ENCODE measurements at regions not wholly inside any gene's neighbourhood (a gene's known extent, or its start where the extent isn't known, plus 50 kb on each side); places are given as distances from the start of the nearest gene placed in this dataset.

DNA sequence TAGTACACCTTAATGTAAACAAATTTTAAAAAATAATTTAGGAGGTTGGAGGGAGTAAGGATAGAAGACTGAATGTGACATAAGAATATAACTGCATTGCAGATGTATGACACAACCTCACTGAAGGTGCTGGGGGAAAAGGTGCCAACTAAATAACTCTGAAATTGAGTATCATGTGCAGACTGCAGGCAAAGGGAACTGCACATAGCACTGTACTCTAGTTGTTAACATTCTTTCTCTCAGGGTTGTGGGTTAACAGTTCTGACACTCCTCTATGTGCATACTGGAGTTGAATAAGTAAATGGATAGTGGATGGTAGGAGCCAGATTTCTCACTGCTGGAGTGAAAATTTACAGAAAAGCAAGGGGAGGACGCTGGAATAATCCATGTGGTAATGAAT lies 451.9 kb upstream of the CDH4 start:
- no peak for DNase-seq (ENCODE audit: low spot score)
- intact Hi-C loops (cut with DNase I) = no loop called here

DNA sequence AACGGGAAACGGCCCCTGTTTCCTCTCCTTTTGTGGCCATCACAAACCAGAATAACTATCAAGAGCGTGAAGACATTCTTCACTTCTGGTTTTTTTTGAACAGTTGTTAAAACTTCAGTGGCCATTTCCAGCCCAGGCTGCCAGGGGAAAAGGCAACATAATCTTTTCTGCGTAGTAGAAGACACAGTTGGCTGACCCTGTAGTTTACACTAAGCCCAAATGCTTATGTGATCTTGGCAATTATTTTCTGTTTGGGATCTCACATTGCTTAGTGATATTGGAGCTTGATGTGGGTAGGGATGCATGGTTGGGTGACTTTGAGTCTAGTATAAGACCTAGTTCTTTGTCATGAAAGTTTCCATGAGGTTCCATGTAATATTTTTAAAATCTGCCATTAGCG lies 449.4 kb upstream of the CDH4 start:
- intact Hi-C loops (cut with DNase I) = no loop called here
- no peak for DNase-seq (ENCODE audit: low spot score)

DNA sequence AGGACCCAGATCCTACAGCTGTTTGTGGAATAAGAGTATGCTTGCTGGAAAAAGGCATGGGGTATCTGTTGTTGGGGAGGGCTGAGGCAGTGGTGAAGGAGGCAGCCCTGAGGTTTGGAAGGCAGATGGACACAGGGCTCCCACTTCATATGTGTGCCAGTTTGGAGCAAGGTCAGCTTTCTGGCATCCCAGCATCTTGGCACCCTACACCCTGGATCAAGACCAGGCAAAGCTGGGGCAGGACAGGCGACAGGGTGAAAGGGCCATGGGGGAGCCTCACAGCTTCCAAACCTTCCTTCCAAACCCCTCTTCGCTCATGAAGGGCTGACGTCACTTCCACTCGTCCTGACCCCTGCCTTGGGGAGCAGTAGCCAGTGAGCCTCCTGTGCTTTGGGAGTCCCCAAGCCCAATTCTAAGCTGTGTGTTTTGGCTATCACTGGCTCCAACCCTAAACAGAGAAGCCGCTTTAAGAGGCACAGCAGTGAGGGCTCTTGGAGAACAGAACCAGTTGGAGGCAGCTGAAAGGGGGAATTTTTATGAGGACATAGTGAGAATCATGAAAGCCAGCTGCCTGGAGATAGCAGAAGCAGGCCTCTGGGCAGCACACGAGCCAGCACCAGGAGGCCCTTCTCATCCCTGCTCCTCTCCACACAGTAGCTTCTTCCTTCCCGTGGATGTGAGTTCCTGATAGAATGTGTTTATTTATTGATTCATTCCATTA lies 448.6 kb upstream of the CDH4 start:
- intact Hi-C loops (cut with DNase I) = no loop called here
- DNase-seq (ENCODE audit: low spot score) = no peak

DNA sequence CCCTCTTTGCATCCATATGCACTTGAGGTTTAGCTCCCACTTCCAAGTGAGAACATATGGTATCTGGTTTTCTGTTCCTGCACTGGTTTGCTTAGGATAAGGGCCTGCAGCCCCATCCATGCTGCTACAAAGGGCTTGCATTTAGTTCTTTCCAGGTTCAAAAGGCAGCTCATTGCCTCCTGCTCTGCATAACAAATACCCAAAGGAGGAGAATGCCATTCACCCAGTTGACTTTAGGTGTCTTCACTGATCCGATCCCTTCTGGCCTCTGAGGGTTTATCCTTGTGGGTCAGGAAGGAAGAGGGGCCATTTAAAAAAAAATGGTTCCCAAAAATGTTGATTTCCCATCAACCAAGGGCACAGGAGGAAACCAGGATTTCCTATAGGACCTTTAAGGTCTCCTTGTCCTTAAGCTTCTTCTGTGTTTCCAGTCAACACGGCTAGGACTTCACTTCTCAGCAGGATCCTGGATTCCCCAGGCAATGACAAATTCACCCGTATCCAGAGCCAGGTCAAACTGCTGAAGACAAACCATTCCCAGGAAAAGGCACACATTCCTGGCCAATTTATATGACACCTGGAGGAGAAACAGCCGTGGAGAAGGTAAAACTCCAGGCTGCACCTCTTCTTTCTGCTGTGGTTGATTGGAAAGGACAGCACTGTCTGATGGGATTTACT lies 447.7 kb upstream of the CDH4 start:
- intact Hi-C loops (cut with DNase I) = no loop called here

DNA sequence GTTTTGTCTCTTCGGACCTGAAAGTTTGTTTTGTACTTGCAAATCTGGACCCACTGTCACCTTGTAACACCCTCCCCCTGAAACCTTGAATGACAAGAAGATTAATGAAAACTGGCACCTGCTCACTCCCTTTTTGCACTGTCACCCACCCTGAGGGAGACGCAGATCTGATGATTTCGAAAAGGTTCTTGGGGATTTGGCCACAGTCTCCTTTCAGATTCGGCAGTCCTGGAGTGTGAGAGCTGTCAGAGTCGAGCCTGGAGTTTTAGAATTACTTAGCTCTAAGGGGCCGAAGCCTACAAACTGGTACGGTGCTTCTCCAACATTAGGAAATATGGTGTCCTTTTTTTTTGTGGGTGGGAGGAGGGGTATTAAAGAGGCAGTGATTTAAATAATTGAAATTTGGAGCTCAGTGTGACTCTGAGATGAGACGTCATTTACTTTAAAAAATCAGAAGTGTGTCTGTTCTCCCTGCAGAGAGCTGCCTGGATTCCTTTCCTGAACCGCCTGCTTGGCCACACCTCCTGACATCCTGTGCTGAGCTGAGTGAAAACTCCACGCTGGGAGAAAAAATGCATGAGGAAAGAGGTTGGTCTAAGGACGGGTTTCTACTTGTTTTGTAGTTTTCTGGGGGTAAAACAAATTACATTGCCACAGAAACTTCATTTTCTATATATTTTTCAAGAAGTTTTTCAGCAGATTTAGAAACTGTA lies 447.0 kb upstream of the CDH4 start:
- intact Hi-C loops (cut with DNase I) = no loop called here
- DNase-seq (ENCODE audit: low spot score) = no peak

More for the DNA sequence above, 447.7 kb upstream of the CDH4 start:
- no peak for DNase-seq (ENCODE audit: low spot score)

DNA sequence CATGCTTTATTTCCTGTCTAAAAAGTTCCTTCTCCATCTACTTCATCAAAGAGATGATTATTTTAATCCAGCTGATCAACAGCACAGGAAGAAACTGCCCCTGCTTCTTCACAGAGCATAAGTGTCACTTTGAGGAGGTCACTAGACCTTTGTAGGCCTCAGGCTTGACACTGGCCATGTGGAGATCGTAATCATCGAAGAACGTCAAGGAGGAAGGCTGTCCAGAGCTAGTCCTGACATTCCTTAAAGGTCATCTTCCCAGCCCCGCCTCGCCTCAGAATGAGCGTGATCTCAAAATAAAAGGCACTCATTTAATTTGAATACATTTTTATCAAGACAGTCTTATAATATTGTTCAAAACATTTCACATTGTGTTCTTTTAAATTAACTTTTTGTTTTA lies 445.7 kb upstream of the CDH4 start:
- intact Hi-C loops (cut with DNase I) = no loop called here
- no peak for DNase-seq (ENCODE audit: low spot score)

DNA sequence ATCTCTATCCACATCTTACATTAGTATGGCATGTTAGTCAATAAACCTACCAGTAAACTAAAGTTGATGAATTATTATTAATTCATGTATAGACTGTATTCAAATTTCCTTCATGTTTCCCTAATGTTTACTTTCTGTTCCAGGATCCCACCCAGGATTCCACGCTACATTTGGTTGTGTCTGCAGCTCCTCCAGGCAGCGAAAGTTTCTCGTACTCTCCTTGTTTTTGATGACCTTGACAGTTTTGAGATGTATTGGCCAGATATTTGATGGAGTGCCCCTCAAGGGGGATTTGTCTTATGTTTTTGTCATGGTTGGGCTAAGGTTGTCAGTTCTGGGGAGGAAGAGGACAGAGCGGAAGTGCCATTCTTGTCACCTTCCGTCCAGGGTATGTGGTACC lies 445.2 kb upstream of the CDH4 start:
- intact Hi-C loops (cut with DNase I) = no loop called here
- DNase-seq (ENCODE audit: low spot score) = no peak

DNA sequence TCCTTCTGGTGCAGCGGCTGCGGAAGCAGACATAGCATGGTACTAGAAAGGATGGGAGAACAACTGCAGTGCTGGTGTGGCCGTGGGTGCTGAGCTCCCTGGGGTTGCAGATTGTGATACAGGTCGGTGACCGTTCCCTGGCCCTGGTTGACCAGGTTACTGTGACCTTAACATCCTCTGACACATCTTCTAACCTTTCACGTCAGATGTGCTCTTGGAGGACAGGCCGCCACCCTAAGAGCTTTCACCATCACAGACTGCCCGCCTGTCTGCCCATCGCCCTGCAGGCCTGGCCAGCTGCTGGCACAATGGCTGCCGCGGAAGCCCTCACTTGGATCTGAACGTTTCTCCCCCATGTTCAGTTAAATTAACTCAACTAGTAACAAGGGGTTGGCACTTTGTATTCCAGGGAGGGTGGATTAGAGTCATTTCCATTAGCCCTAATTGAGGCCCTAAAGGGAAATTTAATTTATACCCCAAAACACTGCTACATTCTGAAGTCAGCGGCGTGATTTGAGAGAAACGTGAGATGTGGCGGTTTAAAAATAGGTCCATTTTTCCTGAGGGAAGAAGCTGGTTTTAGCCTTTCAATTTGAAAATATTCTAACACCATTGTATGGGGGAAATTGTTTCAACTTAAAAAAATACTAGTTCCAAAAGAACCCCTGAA lies 443.9 kb upstream of the CDH4 start:
- DNase-seq (ENCODE audit: low spot score) = no peak
- intact Hi-C loops (cut with DNase I) = no loop called here

DNA sequence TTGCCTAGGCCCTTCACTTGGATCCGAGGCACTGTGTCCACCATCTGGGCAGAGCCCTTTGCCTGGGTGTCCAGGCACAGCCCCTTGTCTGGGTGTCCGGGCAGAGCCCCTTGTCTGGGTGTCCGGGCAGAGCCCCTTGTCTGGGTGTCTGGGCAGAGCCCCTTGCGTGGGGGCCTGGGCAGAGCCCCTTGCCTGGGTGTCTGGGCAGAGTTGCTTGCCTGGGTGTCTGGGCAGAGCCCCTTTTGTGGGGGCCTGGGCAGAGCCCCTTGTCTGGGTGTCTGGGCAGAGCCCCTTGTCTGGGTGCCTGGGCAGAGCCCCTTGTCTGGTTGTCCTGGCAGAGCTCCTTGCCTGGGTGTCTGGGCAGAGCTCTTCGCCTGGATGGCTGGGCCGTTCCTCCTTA lies 443.4 kb upstream of the CDH4 start:
- intact Hi-C loops (cut with DNase I) = no loop called here
- DNase-seq (ENCODE audit: low spot score) = no peak

DNA sequence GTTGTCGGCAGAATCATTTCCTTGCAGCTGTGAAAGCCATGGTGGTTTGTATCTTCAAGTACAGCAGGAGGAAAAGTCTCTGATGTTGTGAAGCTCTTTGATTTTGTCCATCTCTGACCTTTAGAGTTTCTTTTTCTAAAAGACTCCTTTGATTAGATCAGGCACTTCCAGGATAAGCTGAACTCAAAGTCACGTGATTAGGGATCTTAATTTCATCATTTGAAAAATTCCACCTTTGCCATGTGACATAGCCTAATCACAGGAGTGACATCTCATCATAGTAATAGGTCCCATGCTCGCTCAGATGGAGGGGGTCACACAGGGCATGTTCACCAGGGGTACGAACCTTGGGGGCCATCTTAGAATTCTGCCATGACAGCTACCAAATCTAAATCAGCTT lies 441.5 kb upstream of the CDH4 start:
- intact Hi-C loops (cut with DNase I) = no loop called here
- no peak for DNase-seq (ENCODE audit: low spot score)

DNA sequence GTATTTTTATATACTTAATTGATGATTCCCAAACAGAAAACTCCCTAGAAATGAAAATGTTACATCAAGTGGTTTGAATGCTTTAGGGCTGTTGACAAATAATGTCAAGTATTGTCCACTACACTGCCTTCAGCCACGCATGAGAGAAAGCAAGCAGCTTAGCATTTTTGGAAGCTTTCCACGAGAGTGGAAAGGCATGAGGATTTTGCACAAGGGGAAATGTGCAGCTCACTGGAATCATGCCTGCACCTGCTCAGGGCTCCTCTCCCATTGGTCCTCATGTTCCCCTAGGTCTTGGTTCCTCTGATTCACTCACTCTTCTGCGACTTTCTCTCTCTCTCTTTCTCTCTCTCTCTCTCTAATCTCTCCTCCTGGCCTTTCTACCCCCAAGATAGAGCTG lies 439.5 kb upstream of the CDH4 start:
- intact Hi-C loops (cut with DNase I) = no loop called here

DNA sequence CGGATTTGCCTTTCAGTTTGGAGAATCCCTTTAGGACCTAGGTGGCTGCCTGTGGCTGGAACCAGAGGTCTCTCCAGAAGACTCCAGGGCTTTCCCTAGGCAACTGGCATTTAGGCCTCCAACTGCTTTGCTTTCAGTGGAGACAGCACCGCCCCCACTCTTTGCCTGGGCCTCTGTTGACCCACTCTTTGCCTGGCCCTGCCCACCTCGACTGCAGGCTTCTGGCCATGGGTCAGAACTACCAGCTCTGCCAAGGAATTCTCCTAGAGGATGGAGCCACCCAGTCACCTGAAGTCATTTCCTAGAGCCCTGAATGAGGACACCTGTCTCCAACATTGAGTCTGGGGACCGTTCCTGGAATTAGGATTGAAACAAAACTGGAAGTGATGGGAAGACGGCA lies 439.0 kb upstream of the CDH4 start:
- intact Hi-C loops (cut with DNase I) = no loop called here
- DNase-seq (ENCODE audit: low spot score) = no peak

More for the DNA sequence above, 439.5 kb upstream of the CDH4 start:
- no peak for DNase-seq (ENCODE audit: low spot score)

DNA sequence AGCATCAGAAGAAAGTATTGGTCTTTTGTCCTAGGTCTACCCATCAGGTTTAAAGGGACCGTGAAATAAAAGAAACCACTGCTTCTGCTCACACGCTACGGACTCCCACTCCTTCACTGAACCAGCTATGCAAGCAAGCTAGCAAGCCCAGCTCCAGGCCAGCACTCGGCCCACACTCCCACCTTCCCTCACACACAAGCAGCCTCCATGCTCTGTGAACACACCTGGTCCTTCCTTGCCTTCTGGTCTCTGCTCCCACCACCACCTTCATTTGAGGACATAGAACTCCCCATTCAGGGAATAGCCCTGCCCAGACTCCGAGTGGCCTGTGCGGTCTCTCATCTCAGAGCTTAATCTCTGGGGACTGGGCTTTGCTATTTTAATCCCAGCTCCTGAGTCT lies 436.4 kb upstream of the CDH4 start:
- intact Hi-C loops (cut with DNase I) = no loop called here
- no peak for DNase-seq (ENCODE audit: low spot score)

DNA sequence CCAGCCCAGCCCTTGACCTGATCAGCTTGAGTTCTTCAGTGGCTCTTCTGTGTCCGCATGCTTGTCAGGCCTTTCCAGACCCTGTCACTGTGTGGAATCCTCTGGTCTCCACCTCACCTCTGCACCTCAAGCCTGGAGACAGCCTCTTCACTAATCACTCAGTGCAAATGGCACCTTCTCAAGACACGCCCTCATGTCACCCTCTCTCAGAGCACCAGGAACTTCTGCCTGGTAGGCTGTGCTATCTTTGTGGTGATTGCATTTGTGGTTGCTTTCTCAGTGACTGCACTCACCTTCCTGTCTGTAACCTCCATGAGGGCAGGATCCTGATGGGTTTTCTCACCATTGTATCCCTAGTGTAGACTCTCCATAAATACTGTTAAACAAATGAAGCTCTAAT lies 435.2 kb upstream of the CDH4 start:
- no peak for DNase-seq (ENCODE audit: low spot score)
- intact Hi-C loops (cut with DNase I) = no loop called here

DNA sequence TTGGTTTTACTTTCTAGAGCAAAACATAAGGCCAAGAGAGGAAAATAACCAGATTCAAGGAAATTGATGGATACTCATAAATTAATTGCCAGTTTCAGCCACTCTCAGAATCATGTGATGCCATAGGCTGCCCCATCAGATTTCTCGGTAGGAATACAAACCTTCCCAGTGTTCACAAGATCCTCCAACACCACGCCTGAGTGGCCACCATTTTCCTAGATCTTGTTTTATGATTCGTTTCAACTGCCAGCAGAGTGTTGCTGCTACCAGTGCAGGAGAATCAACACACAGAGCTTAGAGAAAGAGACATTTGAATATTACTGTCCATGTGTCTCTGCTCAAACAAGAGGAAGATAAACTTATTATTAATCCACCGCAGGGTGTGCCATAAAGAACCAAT lies 434.2 kb upstream of the CDH4 start:
- DNase-seq (ENCODE audit: low spot score) = no peak
- intact Hi-C loops (cut with DNase I) = no loop called here

DNA sequence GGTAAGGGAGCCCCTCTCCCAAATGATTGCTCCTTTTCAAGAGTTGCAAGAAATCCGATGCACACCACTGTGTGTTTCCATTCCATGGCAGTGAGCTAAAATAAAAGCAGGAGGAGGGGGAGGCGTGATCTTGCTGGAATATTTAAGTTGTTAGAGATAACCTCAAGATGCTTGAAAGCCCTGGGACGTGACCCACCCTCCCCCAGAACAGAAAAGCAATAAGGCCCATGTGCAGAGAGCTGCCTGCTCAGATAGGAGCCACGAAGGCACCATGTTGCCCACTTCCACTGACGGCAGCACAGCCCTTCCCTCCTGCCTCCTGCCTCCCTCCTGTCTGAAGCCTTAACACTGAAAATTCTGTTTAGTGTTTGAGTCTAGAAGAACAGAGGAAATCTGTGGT lies 432.6 kb upstream of the CDH4 start:
- intact Hi-C loops (cut with DNase I) = no loop called here

DNA sequence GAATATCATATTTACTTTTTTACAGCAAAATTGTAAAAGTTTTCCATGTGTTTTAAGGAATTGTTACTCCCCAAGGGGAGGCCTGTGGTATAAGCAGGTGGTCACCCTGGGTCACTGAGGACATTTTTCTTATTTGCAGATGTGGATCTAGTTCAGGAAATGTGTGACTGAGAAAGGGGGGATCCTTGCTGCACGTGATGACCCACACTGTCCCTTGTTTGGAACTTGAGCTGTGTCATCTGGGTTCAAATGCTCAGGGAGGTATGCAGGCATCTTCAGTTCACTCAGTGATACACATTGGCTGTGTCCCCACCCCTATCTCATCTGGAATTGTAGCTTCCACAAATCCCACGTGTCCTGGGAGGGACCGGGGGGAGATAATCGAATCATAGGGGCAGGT lies 431.9 kb upstream of the CDH4 start:
- intact Hi-C loops (cut with DNase I) = no loop called here
- DNase-seq (ENCODE audit: low spot score) = no peak

More for the DNA sequence above, 432.6 kb upstream of the CDH4 start:
- no peak for DNase-seq (ENCODE audit: low spot score)

DNA sequence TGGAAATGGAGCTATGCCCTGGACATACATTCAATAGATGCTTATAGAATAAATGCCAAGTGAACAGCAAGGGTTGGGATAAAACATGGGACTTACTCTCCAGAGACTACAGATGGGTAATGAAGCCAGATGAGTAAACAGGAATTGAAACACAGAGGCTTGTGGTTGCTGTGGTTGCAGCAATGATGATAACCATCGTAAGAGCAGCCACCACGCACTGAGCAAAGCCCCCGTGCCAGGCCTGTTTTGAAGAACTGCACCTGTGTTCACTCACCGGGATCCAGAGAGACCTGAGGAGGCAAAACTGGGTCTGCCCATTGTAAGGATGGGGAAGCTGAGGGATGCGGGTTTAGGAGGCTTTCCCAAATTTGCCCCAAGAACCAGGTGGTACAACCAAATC lies 431.1 kb upstream of the CDH4 start:
- intact Hi-C loops (cut with DNase I) = no loop called here

DNA sequence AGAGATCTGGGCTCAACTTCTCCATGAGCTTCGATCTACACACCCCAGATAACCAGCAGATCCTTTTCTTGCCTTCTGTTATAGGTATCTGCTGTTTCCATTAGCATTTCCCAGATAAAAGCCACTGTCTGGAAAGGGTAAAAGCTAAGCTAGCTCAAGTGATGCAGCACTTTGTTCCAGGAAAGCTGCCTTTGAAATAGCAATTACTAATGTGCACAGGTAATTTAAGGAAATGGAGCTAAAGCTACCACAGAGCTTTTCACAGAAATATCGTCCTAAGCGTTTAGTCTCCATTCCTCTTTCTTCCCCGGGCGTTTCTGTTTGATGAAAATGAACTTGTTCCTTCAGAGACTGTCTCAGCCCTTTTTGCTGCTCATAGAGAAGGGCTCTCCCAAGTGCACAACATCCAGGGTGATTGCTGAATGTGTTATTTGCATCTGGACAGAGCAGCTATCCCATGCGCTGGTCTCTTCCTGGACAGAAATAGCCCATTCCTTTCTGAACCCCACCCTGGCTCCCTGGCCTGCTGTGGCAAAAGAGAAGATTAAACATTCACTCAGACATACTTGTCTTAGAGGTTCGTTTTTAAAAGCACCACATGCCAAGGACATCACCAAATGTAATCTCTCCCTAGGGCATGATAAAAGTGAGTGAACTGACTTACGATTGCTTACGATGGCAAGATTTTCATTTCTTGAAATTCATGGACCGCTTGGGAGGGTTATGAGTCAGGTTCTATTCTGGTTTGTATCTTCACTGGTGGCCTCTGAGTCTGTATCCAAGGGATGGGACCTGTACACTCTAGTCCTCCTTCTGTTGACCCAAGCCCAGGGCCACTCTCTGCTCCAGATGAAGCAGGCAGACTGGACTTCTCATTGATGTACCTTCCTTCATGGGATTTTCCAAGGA lies 429.1 kb upstream of the CDH4 start:
- DNase-seq (ENCODE audit: low spot score) = no peak
- intact Hi-C loops (cut with DNase I) = no loop called here

More for the DNA sequence above, 431.1 kb upstream of the CDH4 start:
- DNase-seq (ENCODE audit: low spot score) = no peak

All from posterior vena cava (tissue), 2 donors.